NCI-H748 (cell line): ENCODE measurements at regions not wholly inside any gene's neighbourhood (a gene's known extent, or its start where the extent isn't known, plus 50 kb on each side); places are given as distances from the start of the nearest gene placed in this dataset.
"Not testable (repeated sequence)": the region's sequence is repeated elsewhere in the genome, so short reads cannot be mapped to it uniquely, and the experiment has no call there.

ENCODE experiments used
- DNase-seq: peaks from one replicate; lab custom pipeline; 2025; ENCODE audit not compliant: unreplicated experiment; lab: John Stamatoyannopoulos, UW

DNA sequence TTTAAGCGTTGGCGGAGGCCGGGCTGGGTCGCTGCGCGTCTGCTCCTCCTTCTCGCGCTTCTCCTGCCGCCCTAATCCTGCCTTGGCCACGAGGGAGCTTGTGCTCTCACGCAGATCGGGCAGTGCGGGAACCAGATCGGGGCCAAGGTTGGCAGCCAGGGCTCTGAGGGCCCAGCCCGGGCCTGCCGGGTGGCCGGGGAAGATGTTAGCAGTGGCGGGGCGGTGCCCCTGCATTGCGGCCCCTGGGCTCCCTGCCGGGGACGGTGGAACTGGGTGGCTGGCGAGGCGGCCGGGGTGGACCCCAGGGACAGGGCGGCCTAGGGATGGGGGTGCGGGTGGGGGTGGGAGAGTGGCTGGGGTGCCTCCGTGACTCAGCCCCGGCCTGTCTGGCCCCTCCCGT is 297.4 kb downstream of the CACNA1B start:
- not testable (repeated sequence) for DNase-seq

DNA sequence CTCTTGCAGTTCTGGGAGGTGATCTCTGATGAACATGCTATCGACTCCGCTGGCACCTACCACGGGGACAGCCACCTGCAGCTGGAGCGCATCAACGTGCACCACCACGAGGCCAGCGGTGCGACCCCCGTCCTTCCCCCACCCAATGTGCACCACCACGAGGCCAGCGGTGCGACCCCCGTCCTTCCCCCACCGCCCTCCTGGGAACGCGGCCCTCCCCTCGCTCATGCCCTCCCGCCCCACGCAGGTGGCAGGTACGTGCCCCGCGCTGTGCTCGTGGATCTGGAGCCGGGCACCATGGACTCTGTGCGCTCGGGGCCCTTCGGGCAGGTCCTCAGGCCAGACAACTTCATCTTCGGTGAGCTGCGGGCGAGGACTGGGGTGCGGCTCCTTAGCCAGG is 297.8 kb downstream of the CACNA1B start:
- not testable (repeated sequence) for DNase-seq

DNA sequence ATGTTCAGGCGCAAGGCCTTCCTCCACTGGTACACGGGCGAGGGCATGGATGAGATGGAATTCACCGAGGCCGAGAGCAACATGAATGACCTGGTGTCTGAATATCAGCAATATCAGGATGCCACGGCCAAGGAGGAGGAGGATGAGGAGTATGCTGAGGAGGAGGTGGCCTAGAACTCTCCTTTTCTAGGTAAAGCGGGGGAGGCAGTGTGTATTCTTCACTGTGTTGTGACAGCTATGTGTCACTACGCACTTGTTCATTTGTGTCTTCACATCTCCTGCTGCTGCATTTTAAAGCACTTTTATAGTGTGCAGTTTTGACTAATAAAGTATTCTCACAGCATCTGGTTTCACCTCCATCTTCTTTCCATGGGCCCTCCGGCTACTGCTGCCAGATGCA is 299.5 kb downstream of the CACNA1B start:
- DNase-seq = not testable (repeated sequence)

DNA sequence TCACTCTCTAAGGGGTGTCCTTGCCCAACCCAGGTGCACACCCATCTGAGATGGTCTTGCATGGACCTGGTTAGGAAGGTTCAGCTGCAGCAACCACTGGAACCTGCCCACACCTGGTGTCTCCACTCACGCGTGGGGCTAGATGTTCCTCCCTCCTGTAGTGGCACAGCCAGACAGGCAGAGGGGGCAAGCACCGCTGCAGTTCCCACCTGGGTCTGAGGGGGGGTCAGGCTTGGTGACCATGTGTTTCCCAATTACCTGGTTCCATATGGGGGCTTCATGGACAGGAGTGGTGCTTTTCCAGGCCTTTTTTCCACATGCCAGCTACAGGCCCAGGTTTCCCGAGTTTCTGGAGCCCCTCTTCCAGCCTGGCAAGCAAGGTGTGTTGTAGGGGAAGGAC is 301.4 kb downstream of the CACNA1B start:
- DNase-seq = not testable (repeated sequence)

DNA sequence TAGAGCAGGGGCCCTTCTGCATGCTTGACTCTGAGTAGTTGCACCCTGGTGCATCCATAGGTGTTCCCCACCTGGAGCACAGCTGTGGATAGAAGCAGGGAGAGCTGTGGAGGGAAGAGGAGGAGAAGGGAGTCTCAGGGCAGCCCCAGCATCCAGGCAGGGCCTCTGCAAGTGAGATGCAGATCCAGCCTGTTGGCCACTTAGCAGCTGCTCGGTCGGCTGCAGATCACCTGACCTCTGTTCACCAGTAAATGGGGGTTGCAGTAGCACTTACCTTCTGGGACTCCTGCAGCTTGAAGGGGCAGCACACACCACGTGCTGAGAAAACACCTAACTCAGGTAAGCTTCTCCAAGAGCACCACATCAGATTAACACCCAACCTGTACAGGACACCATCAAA is 302.1 kb downstream of the CACNA1B start:
- DNase-seq = not testable (repeated sequence)

DNA sequence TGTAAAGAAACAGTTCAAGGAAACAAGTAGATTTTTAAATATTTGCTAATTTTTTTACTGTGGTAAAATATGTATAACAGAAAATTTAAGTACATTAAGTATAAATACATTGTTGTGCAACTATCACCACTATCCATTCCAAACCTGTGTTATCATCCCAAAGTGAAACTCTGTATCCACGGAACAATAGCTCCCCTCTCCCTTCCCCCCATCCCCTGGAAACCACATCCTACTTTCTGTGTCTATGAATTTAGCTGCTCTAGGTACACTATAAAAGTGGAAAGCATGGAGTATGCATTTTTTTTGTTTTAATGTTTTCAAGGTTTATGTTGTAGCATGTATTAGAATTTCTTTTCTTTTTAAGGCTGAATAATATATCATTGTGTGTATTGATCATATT is 304.4 kb downstream of the CACNA1B start:
- DNase-seq = not testable (repeated sequence)

DNA sequence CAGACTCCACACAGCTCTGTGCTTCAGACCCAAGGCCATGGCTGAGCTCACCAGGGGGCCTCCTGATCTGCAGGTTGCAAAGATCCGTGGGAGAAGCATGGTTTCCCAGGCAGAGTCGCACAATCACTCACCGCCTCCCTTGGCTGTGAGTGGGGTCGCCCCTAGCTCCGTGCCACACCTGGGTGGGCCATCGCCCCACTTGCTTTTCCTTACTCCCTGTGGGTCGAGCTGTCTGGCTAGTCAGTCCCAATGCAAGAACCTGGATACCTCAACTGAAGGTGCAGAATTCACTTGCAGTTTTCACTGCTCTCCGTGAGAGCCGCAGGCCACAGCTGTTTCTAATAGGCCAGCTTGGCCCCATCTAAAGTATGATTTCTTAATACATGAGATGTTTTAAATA is 319.6 kb downstream of the CACNA1B start:
- not testable (repeated sequence) for DNase-seq

DNA sequence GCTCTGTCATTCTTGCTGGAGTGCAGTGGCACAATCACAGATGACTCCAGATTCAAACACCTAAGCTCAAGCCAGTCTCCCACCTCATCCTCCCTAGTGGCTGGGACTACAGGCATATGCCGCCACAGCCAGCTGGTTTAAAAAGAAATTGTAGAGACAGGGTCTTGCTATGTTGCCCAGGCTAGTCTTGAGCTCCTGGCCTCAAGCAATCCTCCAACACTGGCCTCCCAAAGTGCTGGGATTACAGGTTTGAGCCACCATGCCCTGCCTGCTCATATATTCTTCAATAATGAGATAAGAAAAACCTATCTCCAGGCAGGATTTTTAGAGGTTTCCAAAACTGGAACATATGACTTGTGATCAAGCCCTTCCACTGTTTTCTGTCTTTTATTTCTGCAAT is 321.4 kb downstream of the CACNA1B start:
- not testable (repeated sequence) for DNase-seq

DNA sequence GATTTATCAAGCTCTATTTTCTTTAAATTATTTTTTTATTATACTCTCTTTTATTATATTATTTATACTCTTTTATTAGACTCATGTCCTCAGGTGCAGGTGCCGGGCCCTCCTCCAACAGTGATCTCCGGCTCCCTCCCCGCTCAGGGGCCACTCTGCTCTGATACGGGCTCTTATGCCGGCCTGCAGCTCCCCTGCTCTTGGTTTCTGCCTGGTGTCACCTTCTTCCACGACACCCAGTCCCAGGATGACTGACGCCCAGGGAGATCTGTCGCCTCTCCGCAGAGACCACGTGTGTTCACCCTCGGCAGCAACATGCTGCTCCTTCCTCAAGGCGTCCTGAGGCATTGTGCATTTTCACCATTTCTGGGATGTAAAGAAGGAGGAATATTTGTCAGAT is 322.3 kb downstream of the CACNA1B start:
- DNase-seq = not testable (repeated sequence)

DNA sequence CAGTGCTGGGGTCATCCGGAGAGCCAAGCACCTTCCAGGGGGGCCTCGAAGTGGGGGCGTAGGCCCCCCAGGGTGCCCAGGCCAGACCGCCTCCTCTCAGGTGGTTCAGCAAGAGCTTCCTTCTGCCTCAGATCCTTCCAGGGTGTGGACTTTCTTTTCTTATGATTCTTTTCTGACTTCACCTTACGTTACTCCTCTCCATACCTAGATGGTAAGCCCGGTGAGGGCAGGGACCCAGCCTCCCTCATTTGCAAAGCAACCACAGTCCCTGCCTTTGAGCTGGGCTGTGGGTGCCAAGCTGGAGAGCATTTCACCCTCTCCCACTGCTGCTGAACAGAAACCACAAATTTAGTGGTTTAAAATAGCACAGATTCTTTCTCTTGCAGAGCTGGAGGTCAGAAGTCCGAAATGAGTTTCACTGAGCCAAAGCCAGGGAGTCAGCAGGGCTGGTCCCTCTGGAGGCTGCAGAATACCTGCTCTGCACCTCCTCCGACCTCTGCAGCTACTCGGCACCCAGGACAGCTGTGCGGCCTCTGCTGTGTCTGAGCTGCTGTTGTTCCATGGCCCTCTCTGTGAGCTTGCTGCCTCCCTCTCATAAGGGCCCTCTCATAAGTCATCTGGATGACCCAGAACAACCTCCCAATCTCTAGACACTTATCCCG is 323.0 kb downstream of the CACNA1B start:
- not testable (repeated sequence) for DNase-seq

DNA sequence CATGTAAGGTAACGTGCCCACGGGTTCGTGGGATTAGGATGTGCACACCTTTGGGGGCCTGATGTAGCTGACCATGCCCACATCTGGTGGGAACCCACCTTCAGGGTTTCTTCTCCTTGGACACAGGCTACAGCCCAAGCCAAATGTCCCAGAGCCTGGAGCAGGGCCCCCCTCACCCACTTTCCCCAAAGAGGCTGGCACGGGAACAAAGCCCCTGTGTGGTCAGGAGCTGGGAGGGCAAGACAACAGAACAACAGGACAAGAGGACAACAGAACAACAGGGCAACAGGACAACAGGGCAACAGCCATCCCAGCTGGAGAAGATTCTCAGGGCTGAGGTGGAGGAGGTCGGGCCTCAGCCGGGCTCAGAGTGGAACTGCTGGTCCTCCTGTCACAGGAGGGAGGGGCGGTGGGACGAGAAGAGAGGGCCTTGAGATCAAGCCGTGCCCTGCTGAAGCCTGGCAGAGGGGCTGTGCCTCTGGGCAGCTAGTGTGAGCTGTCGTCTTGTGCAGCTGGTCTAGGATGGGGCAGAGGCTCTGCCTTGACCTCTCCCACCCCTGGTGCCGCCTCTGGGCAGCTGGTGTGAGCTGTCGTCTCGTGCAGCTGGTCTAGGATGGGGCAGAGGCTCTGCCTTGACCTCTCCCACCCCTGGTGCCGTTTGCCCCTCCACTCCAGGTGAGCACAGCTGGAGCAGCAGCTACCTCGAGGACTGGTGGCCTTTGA is 323.7 kb downstream of the CACNA1B start:
- DNase-seq = not testable (repeated sequence)

DNA sequence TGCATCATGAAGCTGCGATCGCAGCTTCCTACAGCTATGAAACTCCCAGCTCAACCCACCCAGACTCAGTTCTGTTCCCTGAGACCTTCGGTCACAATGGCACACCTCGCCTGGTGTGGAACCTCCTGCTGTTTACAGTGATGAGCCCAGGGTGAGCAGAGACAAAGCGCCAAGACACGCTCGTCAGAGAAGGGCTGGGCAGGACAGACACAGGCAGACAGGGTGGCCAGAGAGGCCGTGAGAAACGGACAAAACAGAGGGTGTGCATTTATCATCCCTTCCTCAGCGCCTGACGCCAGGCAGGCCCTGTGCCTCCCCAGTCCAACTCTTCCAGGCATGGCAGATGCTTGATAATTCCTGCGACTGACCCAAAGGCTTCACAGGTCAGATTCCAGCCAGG is 324.5 kb downstream of the CACNA1B start:
- not testable (repeated sequence) for DNase-seq

DNA sequence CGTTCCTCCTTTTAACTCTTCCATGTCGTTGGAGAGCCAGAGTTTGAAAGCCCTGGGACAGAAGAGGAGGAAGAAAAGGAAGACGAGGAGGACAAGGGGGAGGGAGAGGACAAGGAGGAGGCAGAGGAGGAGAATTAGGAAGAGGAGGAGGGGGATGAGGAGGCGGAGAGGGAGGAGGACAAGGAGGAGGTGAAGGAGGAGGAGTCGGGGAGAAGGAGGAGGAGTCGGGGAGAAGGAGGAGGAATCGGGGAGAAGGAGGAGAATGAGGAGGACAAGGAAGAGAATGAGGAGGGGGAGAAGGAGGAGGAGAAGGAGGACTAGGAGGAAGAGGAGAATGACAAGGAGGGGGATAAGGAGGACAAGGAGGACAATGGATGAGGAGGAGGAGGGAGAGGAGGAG is 325.7 kb downstream of the CACNA1B start:
- DNase-seq = not testable (repeated sequence)

DNA sequence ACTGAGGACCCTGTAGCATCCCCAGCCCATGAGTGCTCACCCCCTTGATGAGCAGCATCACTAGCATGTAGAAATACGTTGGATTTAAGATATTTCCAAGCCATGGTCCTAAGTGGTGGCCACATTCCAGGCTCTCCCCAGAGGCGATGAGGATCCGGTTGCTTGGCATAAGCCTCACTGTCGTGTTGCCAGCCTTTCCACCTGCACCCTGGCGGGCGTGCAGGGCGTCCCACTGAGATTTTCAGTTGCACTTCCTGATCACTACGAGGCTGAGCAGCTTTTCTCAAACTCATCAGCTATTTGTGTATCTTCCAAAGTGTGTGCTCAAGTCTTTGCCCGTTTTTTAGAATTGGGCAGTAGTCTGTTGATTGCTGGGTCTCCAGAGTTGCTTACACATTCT is 326.3 kb downstream of the CACNA1B start:
- DNase-seq = not testable (repeated sequence)

DNA sequence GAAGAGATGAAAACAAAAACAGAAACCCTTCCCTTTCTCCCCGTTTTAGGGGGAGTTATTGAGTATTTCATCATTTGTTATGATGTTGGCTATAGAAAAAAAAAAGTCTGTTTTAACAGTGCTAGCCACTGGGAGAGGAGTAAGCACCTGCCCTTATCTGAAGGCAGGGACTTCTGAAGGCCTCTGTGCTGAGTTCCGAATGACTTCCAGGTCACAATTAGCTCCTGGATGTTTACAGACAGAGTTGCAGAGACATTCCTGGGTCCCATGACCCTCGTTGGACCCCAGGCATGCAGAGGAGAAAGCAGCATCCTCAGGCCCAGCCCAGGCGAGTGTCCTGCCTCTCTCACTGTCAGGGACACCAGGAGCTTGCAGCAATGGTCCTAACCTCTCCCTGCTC is 328.5 kb downstream of the CACNA1B start:
- DNase-seq = not testable (repeated sequence)

DNA sequence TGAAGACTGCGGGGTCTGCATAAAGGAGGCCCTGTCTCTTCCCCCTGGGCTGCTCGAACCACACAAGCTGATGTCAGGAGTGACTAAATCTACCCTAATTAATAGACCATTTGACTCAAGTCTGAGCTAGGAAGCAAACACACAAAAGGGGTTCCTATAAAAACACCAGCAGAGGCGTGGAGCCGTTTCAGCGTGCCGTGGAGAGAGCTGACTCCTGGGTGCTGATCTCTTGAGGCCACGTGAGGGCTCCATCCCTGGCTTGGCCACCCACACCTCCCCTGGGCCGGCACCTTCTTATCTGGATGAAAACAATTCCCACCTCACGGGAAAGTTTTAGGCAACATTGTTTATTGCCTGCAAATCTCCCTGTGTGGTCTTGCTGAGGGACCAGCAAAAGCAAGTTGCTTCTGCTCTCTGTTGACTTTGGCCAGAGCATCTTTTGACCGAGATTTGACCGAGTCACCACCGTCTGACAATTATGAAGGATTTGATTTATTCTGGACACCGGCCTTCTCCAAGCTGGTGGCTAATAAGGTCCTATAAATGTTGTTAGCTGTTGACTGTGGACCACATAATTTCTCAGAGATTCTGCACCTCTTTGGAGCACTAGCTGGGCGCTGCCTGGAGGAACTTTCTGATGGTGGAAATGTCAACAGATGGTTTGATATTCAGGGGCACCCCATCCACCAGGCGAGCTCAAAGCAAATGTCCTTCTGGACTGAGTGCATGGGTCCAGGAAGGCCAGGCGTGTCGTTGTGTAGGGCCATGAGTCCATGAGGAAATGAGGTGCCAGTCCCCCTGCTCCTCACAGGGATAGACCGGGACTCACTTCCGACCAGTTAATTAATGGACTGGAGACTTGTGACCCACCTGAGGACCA is 330.0 kb downstream of the CACNA1B start:
- not testable (repeated sequence) for DNase-seq

DNA sequence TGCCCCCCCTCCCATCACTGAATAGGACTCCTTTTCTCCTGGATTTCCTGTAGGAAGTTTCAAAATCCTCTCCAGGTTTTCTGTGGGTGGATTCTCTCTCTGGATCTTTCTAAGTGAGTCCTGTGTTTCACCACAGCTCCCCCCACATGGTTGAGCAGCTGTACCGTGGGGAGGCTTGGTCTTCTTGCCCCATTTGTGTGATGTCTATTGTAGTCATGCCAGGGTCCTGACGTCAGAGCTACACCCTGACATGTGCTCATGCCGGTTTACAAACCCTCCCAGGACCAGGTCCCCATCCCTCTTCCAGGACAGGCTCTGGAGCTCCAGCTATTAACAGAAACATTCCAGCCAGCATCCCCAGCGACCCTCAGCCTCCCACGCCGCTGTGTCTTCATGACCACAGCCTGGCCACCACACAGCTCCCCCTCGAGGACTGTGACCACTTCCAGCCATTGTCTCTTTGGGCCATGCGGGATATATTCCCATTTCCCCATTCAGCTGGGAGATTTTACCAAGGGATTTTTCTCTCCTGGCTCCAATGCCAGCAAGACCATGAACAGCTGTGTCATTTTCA is 331.6 kb downstream of the CACNA1B start:
- not testable (repeated sequence) for DNase-seq

DNA sequence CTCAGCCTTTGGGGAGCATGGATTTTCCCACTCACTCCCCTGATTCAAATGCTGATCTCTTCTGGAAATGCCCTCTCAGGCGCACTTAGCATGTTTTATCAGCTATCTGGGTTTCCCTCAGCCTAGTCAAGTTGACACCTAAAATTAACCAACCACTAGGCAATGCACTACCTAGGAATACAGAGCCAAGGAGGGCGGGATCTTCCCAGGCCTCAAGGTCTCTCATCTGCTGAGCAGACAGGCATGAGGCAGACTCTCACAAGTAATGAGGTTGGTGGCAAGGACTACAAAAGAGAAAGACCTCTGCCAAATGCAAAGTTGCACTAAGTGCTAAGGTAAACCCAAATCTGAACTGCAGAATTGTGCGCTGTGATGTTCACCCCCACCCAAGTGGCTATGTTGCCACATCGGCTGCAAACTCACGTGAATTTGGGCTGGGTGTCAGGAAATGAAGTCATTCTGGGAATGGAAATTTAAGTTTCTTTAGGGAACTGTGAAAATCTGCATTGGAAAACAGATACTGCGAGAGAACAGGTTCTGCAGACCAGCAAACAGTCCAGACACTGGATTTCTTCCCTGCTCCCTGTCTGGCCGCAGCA is 332.9 kb downstream of the CACNA1B start:
- not testable (repeated sequence) for DNase-seq

DNA sequence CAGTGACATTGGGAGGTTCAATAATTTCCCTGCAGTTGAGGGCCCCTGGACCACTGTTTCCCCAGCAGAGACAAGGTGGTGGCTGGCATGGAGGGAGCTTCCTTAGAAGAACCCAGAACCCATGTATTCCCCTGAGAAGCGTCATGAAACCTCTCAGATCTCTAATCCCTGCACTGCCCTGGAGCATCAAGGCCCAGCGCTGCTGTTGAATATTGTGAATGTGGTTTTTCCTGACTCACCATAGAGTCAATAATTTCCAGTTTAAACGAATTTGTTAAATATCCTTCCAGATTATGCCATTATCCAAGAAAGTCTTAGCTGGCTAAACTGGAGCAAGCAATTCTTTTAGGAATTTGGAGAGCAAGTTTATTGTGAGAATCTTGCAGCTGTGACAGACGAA is 333.5 kb downstream of the CACNA1B start:
- not testable (repeated sequence) for DNase-seq

DNA sequence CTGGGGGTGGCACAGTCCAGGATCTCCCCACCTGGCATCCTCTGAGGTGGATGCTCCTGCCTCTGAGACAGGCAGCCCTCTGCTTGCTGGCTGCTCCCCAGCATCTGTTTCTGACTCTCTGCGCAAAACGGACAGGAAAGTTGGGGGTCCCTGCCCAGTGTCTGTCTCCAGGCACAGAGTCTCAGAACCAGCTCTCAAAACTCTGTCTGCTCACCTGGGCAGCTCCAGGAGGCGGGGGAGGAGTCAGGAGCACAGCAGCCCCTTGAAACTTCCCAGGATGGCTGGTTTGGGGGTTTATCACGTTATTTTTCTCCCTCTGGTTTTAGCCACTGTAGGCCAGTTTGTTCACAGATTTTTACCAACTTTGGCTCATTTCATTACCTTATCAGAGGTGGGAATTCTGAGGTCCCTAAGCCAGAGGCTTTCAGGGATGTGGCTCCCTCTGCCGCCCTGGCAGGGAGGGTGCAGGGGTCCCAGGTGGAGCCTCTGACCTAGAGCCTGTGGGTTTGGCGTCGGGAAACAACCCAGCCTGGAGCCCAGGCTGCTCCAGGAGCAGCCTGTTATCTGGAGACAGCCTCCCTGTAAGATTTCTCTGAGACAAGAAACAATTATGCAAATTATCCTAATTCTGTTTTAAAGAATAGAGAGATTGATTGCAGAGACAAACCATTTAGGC is 334.1 kb downstream of the CACNA1B start:
- DNase-seq = peak; percentile 32
